ENCODE measurements at regions not wholly inside any gene's neighbourhood (a gene's known extent, or its start where the extent isn't known, plus 50 kb on each side); places are given as distances from the start of the nearest gene placed in this dataset.
"Not testable (repeated sequence)": the region's sequence is repeated elsewhere in the genome, so short reads cannot be mapped to it uniquely, and the experiment has no call there.

DNA sequence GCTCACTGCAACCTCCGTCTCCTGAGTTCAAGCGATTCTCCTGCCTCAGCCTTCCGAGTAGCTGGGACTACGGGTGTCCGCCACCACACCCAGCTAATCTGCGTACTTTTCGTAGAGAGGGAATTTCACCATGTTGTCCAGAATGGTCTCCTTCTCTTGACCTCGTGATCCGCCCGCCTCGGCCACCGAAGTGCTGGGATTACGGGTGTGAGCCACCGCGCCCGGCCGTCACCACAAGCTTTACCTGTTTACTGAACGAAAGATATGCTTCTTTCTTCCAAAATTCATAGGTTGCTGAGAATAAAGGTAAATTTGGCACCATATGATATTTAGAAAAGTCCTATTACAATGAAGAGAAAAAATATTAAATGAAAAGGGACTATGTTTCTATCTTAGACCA, 333.5 kb upstream of the EPHA6 start (continued):
- TF ChIP-seq, protein P1, sequence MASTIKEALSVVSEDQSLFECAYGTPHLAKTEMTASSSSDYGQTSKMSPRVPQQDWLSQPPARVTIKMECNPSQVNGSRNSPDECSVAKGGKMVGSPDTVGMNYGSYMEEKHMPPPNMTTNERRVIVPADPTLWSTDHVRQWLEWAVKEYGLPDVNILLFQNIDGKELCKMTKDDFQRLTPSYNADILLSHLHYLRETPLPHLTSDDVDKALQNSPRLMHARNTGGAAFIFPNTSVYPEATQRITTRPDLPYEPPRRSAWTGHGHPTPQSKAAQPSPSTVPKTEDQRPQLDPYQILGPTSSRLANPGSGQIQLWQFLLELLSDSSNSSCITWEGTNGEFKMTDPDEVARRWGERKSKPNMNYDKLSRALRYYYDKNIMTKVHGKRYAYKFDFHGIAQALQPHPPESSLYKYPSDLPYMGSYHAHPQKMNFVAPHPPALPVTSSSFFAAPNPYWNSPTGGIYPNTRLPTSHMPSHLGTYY (CRISPR knock-in tag; IDR thresholded peaks at IDR 0.05), result no peak

DNA sequence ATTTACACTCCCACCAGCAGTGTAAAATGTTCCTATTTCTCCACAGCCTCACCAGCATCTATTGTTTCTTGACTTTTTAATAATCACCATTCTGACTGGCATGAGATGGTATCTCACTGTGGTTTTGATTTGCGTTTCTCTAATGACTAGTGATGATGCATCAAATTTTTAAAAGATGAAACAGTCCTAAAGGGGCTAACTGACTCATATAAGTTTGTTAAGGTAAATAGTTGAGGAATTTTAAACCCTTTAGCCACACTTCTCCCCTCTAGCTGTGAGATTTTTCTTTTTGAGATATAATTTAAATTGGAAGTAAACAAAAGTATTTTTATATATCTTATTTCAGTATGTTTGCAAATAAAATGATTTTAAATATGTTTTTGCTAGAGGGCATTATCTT, 331.2 kb upstream of the EPHA6 start:
- H3K4me1 Mint-ChIP-seq; POLR2A ChIA-PET; DNase-seq (ENCODE audit: low spot score); H3K27ac Mint-ChIP-seq; H3K27me3 Mint-ChIP-seq (ENCODE audit: low read depth); H3K36me3 Mint-ChIP-seq; H3K4me3 Mint-ChIP-seq; CTCF ChIA-PET; ATAC-seq: not testable (repeated sequence)
- peaks cover 16% of the 10 kb centered on the region for H3K9me3 Mint-ChIP-seq

DNA sequence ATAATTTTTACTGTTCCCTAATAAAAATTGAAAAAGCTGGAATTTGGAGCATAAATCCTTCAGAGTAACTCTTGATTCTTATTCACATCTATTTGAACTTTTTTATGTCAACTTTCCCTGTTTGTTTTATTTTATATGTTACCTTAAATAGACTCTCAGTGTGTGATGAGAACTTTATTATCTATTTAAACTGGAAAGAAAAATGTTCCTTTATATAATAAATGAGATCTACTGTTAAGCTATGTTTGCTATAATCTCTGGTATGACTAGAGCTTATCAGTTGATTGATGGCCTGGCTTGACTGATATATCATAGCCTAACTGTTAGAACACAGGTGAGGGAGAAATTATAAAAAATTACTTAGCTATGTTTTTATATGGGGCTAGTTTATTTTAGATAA, 330.6 kb upstream of the EPHA6 start:
- POLR2A ChIA-PET, result no interaction called here
- H3K9me3 Mint-ChIP-seq, result peaks cover 16% of the 10 kb centered on the region
- H3K27ac Mint-ChIP-seq, result no peak overlapping the region
- DNase-seq (ENCODE audit: low spot score) (no peak), ATAC-seq (no peak)
- no peaks in the 10 kb centered on the region for H3K27me3 Mint-ChIP-seq (ENCODE audit: low read depth)
- CTCF ChIA-PET, result no interaction called here
- no peak overlapping the region for H3K4me3 Mint-ChIP-seq
- H3K4me1 Mint-ChIP-seq, result no peaks in the 10 kb centered on the region
- TF ChIP-seq ZNF219 (CRISPR knock-in tag; IDR thresholded peaks at IDR 0.05; ENCODE audit: borderline replicate concordance) (no peak), ESRRA (CRISPR knock-in tag; IDR thresholded peaks at IDR 0.05; ENCODE audit: borderline replicate concordance) (no peak), NR2C2 (CRISPR knock-in tag; IDR thresholded peaks at IDR 0.05) (no peak), FOXJ3 (CRISPR knock-in tag; IDR thresholded peaks at IDR 0.05; ENCODE audit: borderline replicate concordance) (no peak), GABPB1 (CRISPR knock-in tag; IDR thresholded peaks at IDR 0.05) (no peak)
- TF ChIP-seq, protein P2, sequence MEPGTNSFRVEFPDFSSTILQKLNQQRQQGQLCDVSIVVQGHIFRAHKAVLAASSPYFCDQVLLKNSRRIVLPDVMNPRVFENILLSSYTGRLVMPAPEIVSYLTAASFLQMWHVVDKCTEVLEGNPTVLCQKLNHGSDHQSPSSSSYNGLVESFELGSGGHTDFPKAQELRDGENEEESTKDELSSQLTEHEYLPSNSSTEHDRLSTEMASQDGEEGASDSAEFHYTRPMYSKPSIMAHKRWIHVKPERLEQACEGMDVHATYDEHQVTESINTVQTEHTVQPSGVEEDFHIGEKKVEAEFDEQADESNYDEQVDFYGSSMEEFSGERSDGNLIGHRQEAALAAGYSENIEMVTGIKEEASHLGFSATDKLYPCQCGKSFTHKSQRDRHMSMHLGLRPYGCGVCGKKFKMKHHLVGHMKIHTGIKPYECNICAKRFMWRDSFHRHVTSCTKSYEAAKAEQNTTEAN (CRISPR knock-in tag; IDR thresholded peaks at IDR 0.05), result no peak
- TF ChIP-seq, protein P3, sequence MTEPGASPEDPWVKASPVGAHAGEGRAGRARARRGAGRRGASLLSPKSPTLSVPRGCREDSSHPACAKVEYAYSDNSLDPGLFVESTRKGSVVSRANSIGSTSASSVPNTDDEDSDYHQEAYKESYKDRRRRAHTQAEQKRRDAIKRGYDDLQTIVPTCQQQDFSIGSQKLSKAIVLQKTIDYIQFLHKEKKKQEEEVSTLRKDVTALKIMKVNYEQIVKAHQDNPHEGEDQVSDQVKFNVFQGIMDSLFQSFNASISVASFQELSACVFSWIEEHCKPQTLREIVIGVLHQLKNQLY (CRISPR knock-in tag; IDR thresholded peaks at IDR 0.05), result no peak
- TF ChIP-seq, protein P4, sequence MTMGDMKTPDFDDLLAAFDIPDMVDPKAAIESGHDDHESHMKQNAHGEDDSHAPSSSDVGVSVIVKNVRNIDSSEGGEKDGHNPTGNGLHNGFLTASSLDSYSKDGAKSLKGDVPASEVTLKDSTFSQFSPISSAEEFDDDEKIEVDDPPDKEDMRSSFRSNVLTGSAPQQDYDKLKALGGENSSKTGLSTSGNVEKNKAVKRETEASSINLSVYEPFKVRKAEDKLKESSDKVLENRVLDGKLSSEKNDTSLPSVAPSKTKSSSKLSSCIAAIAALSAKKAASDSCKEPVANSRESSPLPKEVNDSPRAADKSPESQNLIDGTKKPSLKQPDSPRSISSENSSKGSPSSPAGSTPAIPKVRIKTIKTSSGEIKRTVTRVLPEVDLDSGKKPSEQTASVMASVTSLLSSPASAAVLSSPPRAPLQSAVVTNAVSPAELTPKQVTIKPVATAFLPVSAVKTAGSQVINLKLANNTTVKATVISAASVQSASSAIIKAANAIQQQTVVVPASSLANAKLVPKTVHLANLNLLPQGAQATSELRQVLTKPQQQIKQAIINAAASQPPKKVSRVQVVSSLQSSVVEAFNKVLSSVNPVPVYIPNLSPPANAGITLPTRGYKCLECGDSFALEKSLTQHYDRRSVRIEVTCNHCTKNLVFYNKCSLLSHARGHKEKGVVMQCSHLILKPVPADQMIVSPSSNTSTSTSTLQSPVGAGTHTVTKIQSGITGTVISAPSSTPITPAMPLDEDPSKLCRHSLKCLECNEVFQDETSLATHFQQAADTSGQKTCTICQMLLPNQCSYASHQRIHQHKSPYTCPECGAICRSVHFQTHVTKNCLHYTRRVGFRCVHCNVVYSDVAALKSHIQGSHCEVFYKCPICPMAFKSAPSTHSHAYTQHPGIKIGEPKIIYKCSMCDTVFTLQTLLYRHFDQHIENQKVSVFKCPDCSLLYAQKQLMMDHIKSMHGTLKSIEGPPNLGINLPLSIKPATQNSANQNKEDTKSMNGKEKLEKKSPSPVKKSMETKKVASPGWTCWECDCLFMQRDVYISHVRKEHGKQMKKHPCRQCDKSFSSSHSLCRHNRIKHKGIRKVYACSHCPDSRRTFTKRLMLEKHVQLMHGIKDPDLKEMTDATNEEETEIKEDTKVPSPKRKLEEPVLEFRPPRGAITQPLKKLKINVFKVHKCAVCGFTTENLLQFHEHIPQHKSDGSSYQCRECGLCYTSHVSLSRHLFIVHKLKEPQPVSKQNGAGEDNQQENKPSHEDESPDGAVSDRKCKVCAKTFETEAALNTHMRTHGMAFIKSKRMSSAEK (CRISPR knock-in tag; IDR thresholded peaks at IDR 0.05; ENCODE audit: borderline replicate concordance), result no peak
- TF ChIP-seq, protein P5, sequence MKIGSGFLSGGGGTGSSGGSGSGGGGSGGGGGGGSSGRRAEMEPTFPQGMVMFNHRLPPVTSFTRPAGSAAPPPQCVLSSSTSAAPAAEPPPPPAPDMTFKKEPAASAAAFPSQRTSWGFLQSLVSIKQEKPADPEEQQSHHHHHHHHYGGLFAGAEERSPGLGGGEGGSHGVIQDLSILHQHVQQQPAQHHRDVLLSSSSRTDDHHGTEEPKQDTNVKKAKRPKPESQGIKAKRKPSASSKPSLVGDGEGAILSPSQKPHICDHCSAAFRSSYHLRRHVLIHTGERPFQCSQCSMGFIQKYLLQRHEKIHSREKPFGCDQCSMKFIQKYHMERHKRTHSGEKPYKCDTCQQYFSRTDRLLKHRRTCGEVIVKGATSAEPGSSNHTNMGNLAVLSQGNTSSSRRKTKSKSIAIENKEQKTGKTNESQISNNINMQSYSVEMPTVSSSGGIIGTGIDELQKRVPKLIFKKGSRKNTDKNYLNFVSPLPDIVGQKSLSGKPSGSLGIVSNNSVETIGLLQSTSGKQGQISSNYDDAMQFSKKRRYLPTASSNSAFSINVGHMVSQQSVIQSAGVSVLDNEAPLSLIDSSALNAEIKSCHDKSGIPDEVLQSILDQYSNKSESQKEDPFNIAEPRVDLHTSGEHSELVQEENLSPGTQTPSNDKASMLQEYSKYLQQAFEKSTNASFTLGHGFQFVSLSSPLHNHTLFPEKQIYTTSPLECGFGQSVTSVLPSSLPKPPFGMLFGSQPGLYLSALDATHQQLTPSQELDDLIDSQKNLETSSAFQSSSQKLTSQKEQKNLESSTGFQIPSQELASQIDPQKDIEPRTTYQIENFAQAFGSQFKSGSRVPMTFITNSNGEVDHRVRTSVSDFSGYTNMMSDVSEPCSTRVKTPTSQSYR (CRISPR knock-in tag; IDR thresholded peaks at IDR 0.05), result no peak
- TF ChIP-seq, protein P6, sequence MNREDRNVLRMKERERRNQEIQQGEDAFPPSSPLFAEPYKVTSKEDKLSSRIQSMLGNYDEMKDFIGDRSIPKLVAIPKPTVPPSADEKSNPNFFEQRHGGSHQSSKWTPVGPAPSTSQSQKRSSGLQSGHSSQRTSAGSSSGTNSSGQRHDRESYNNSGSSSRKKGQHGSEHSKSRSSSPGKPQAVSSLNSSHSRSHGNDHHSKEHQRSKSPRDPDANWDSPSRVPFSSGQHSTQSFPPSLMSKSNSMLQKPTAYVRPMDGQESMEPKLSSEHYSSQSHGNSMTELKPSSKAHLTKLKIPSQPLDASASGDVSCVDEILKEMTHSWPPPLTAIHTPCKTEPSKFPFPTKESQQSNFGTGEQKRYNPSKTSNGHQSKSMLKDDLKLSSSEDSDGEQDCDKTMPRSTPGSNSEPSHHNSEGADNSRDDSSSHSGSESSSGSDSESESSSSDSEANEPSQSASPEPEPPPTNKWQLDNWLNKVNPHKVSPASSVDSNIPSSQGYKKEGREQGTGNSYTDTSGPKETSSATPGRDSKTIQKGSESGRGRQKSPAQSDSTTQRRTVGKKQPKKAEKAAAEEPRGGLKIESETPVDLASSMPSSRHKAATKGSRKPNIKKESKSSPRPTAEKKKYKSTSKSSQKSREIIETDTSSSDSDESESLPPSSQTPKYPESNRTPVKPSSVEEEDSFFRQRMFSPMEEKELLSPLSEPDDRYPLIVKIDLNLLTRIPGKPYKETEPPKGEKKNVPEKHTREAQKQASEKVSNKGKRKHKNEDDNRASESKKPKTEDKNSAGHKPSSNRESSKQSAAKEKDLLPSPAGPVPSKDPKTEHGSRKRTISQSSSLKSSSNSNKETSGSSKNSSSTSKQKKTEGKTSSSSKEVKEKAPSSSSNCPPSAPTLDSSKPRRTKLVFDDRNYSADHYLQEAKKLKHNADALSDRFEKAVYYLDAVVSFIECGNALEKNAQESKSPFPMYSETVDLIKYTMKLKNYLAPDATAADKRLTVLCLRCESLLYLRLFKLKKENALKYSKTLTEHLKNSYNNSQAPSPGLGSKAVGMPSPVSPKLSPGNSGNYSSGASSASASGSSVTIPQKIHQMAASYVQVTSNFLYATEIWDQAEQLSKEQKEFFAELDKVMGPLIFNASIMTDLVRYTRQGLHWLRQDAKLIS (CRISPR knock-in tag; IDR thresholded peaks at IDR 0.05; ENCODE audit: borderline replicate concordance), result no peak
- TF ChIP-seq, protein P7, sequence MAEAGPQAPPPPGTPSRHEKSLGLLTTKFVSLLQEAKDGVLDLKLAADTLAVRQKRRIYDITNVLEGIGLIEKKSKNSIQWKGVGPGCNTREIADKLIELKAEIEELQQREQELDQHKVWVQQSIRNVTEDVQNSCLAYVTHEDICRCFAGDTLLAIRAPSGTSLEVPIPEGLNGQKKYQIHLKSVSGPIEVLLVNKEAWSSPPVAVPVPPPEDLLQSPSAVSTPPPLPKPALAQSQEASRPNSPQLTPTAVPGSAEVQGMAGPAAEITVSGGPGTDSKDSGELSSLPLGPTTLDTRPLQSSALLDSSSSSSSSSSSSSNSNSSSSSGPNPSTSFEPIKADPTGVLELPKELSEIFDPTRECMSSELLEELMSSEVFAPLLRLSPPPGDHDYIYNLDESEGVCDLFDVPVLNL (CRISPR knock-in tag; IDR thresholded peaks at IDR 0.05; ENCODE audit: borderline replicate concordance, low read depth), result no peak
- H3K36me3 Mint-ChIP-seq, result 0 out of 2 replicates have a peak, but pooled peaks cover 3% of the 10 kb centered on the region

Data from WTC11 (cell line).